ENCODE measurements at regions not wholly inside any gene's neighbourhood (a gene's known extent, or its start where the extent isn't known, plus 50 kb on each side); places are given as distances from the start of the nearest gene placed in this dataset.
"Not testable (repeated sequence)": the region's sequence is repeated elsewhere in the genome, so short reads cannot be mapped to it uniquely, and the experiment has no call there.

- not testable (repeated sequence) for H3K36me3 Mint-ChIP-seq (ENCODE audit: low read depth); H3K4me1 Mint-ChIP-seq; H3K27ac Mint-ChIP-seq; H3K4me3 Mint-ChIP-seq; DNase-seq; H3K27me3 Mint-ChIP-seq (ENCODE audit: low read depth, poor library complexity)
- H3K9me3 Mint-ChIP-seq: peaks cover 40% of the 10 kb centered on the region
Measured at GRCh38 chr4:82301390-82301789, 72.4 kb downstream of the HNRNPD start.

GRCh38 chr4:82293304-82293703 is 80.5 kb downstream of the HNRNPD start:
- Mint-ChIP-seq H3K9me3 (no peaks in the 10 kb centered on the region), H3K4me3 (no peak overlapping the region), H3K27me3 (ENCODE audit: low read depth, poor library complexity) (no peaks in the 10 kb centered on the region), H3K36me3 (ENCODE audit: low read depth) (no peaks in the 10 kb centered on the region), H3K4me1 (no peaks in the 10 kb centered on the region), H3K27ac (no peak overlapping the region)
- DNase-seq: no peak
- TF ChIP-seq CTCF (IDR thresholded peaks at IDR 0.05): no peak

GRCh38 chr4:82287720-82288119 is 86.1 kb downstream of the HNRNPD start:
- Mint-ChIP-seq H3K9me3 (no peaks in the 10 kb centered on the region), H3K27me3 (ENCODE audit: low read depth, poor library complexity) (peaks cover 11% of the 10 kb centered on the region), H3K36me3 (ENCODE audit: low read depth) (no peaks in the 10 kb centered on the region), H3K27ac (no peak overlapping the region), H3K4me1 (peaks cover 11% of the 10 kb centered on the region), H3K4me3 (no peak overlapping the region)
- DNase-seq: no peak
- no peak for TF ChIP-seq CTCF (IDR thresholded peaks at IDR 0.05)

- Mint-ChIP-seq H3K27me3 (ENCODE audit: low read depth, poor library complexity) (peaks cover 22% of the 10 kb centered on the region), H3K4me3 (peak overlapping the region; percentile 75), H3K36me3 (ENCODE audit: low read depth) (no peaks in the 10 kb centered on the region), H3K9me3 (no peaks in the 10 kb centered on the region), H3K27ac (peak overlapping the region; percentile 18), H3K4me1 (peaks cover 11% of the 10 kb centered on the region)
- peak; percentile 100 for DNase-seq
- peak; percentile 92 for TF ChIP-seq CTCF (IDR thresholded peaks at IDR 0.05)
Measured at GRCh38 chr4:82284858-82285805, 88.7 kb downstream of the HNRNPD start.

GRCh38 chr4:82284475-82284857 is 89.3 kb downstream of the HNRNPD start:
- no peak overlapping the region for H3K27ac Mint-ChIP-seq
- no peak for DNase-seq

GRCh38 chr4:82282875-82283274 is 90.9 kb downstream of the HNRNPD start:
- TF ChIP-seq CTCF (IDR thresholded peaks at IDR 0.05): no peak
- Mint-ChIP-seq H3K4me3 (no peak overlapping the region), H3K27ac (no peak overlapping the region), H3K36me3 (ENCODE audit: low read depth) (no peaks in the 10 kb centered on the region), H3K4me1 (peaks cover 11% of the 10 kb centered on the region), H3K27me3 (ENCODE audit: low read depth, poor library complexity) (peaks cover 33% of the 10 kb centered on the region), H3K9me3 (peaks cover 5% of the 10 kb centered on the region)
- DNase-seq: no peak

More at GRCh38 chr4:82284475-82284857, 89.3 kb downstream of the HNRNPD start:
- Mint-ChIP-seq H3K9me3 (no peaks in the 10 kb centered on the region), H3K4me1 (peaks cover 11% of the 10 kb centered on the region), H3K36me3 (ENCODE audit: low read depth) (no peaks in the 10 kb centered on the region), H3K27me3 (ENCODE audit: low read depth, poor library complexity) (peaks cover 22% of the 10 kb centered on the region), H3K4me3 (peak overlapping the region; percentile 75)
- no peak for TF ChIP-seq CTCF (IDR thresholded peaks at IDR 0.05)

GRCh38 chr4:82279550-82279949 is 94.2 kb downstream of the HNRNPD start:
- not testable (repeated sequence) for H3K4me3 Mint-ChIP-seq; H3K27ac Mint-ChIP-seq; H3K9me3 Mint-ChIP-seq; H3K4me1 Mint-ChIP-seq; H3K36me3 Mint-ChIP-seq (ENCODE audit: low read depth); DNase-seq
- peaks cover 51% of the 10 kb centered on the region for H3K27me3 Mint-ChIP-seq (ENCODE audit: low read depth, poor library complexity)

All from nephron progenitor cell (in vitro differentiated cells).